Left cardiac atrium (tissue), 4 donors: ENCODE measurements at regions not wholly inside any gene's neighbourhood (a gene's known extent, or its start where the extent isn't known, plus 50 kb on each side); places are given as distances from the start of the nearest gene placed in this dataset.

Source experiments
- ATAC-seq, 2 donors: fragments of 200-7000 bp; cut with Tn5 transposase; one replicate each; pipeline ENCODE4 v1.9.1; 2020; ENCODE audit warnings: mild to moderate bottlenecking in 2 of 2, moderate library complexity in 2 of 2
- DNase-seq: peaks from one replicate; pipeline ENCODE4 v3.0.0-alpha.2; 2020
- intact Hi-C, 2 donors: fragments of 100-400 bp; cut with DNase I; formaldehyde crosslinking; loops; one replicate each; pipeline versions ENCODE4 v1.14.1 to v1.15.1; 2022 to 2023
- donor health status: DM: no; HTN: yes; CAD: no.
- donor health status: DM: no; HTN: yes; CAD: no; lungs with severe emphysema.
- donor health status: DM: yes; HTN: yes; CAD: no.
- donor health status: Dilated cardiomyopathy.

GRCh38 chr1:68313735-68314134 lies 81.4 kb upstream of the WLS start:
- intact Hi-C loops, result no loop called here
- no peak for ATAC-seq
- no peak for DNase-seq

GRCh38 chr1:68308034-68308433 lies 75.7 kb upstream of the WLS start:
- no peak for DNase-seq
- intact Hi-C loops, result no loop called here
- ATAC-seq, result no peak

GRCh38 chr1:68307378-68307787 lies 75.1 kb upstream of the WLS start:
- ATAC-seq (no peak), DNase-seq (no peak)
- intact Hi-C loops, result no loop called here

GRCh38 chr1:68301471-68302001 lies 69.2 kb upstream of the WLS start:
- no peak for DNase-seq
- ATAC-seq, result no peak
- intact Hi-C loops, result no loop called here

- ATAC-seq (no peak), DNase-seq (no peak)
- intact Hi-C loops, result no loop called here
Observed at GRCh38 chr1:68294367-68295066, 62.2 kb upstream of the WLS start.

GRCh38 chr1:68293609-68294366 lies 61.5 kb upstream of the WLS start:
- intact Hi-C loops, result no loop called here
- ATAC-seq (peak; percentile 81 to 86), DNase-seq (peak; percentile 29)

- DNase-seq (no peak), ATAC-seq (peak in 1 of 2 donors; percentile 57)
- intact Hi-C loops, result no loop called here
Observed at GRCh38 chr1:68293122-68293521, 60.8 kb upstream of the WLS start.

- intact Hi-C loops, result no loop called here
- ATAC-seq (peak; percentile 17 to 46), DNase-seq (no peak)
Observed at GRCh38 chr1:68291688-68292384, 59.5 kb upstream of the WLS start.

GRCh38 chr1:68287241-68287640 lies 54.9 kb upstream of the WLS start:
- no peak for ATAC-seq
- no peak for DNase-seq
- intact Hi-C loops, result no loop called here

- no peak for ATAC-seq
- DNase-seq, result no peak
- intact Hi-C loops, result no loop called here
Observed at GRCh38 chr1:68285046-68285445, 52.7 kb upstream of the WLS start.

GRCh38 chr1:68281946-68282615 lies 49.8 kb upstream of the WLS start:
- intact Hi-C loops, result no loop called here
- no peak for DNase-seq
- no peak for ATAC-seq
